Skeletal muscle tissue (tissue), 3 donors: ENCODE measurements at regions not wholly inside any gene's neighbourhood (a gene's known extent, or its start where the extent isn't known, plus 50 kb on each side); places are given as distances from the start of the nearest gene placed in this dataset.
"Not testable (repeated sequence)": the region's sequence is repeated elsewhere in the genome, so short reads cannot be mapped to it uniquely, and the experiment has no call there.

ENCODE experiments used
- H3K27ac ChIP-seq: one replicate; pipeline ENCODE4 v1.7.0; 2013; ENCODE audit warnings: mild to moderate bottlenecking, low read depth, low read length, inconsistent platforms
- H3K27me3 ChIP-seq, 3 donors: one replicate each; pipeline ENCODE4 v1.7.0; 2013; ENCODE audit warnings: low read length in 3 of 3; ENCODE audit not compliant: control insufficient read depth in 3 of 3, insufficient read depth in 3 of 3
- H3K36me3 ChIP-seq, 3 donors: one replicate each; pipeline ENCODE4 v1.7.0; 2013; ENCODE audit warnings: low read length in 3 of 3; ENCODE audit not compliant: control insufficient read depth in 3 of 3, insufficient read depth in 3 of 3
- H3K4me1 ChIP-seq, 3 donors: one replicate each; pipeline ENCODE4 v1.7.0; 2013; ENCODE audit warnings: low read length in 3 of 3, mild to moderate bottlenecking in 3 of 3; ENCODE audit not compliant: control insufficient read depth in 3 of 3, insufficient read depth in 3 of 3
- H3K4me3 ChIP-seq, 3 donors: one replicate each; pipeline ENCODE4 v1.7.0; 2013; ENCODE audit warnings: low read length in 3 of 3
- H3K9ac ChIP-seq, 3 donors: one replicate each; pipeline ENCODE4 v1.7.0; 2013; ENCODE audit warnings: low read length in 3 of 3, mild to moderate bottlenecking in 3 of 3, moderate library complexity in 2 of 3, low read depth in 1 of 3
- H3K9me3 ChIP-seq, 3 donors: one replicate each; pipeline ENCODE4 v1.7.0; 2013; ENCODE audit warnings: low read length in 3 of 3; ENCODE audit not compliant: control insufficient read depth in 3 of 3
- donor health status: Osteomylitis.

DNA sequence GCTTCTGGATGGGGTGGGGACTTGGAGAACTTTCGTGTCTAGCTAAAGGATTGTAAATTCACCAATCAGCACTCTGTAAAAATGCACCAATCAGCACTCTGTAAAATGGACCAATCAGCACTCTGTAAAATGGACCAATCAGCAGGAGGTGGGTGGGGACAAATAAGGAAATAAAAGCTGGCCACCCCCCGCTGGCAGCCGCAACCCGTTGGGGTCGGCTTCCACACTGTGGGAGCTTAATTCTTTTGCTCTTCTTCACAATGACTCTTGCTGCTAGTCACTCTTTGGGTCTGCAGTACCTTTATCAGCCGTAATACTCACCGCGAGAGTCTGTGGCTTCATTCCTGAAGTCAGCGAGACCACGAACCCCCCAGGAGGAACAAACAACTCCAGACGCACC lies 623.1 kb downstream of the DSC3 start:
- not testable (repeated sequence) for H3K36me3 ChIP-seq, H3K4me1 ChIP-seq, H3K4me3 ChIP-seq, H3K9me3 ChIP-seq, H3K27ac ChIP-seq, H3K27me3 ChIP-seq, H3K9ac ChIP-seq

DNA sequence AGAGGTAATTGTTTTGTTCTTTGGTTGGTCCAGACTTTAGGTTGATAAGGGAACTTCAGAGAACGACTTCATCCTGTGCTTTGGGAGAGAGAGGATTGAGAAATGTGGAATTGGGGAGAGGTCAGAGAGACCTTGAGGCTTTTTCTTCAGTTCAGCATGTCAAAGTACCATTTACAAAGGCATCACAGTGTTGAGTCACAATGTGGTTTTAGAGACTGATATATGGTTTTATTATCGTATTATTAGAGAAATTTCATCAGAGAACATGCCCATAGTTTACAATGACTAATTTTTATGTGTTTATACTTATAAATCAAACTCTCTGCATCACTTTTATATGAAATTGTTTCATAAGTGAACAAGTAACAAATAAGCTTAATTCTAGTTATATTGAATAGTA lies 626.6 kb downstream of the DSC3 start:
- H3K4me1 ChIP-seq = no peaks in the 10 kb centered on the region
- H3K36me3 ChIP-seq = no peaks in the 10 kb centered on the region
- no peak overlapping the region for H3K4me3 ChIP-seq
- H3K27me3 ChIP-seq = no peaks in the 10 kb centered on the region
- H3K9ac ChIP-seq = no peak overlapping the region
- no peak overlapping the region for H3K27ac ChIP-seq
- H3K9me3 ChIP-seq = no peaks in the 10 kb centered on the region

DNA sequence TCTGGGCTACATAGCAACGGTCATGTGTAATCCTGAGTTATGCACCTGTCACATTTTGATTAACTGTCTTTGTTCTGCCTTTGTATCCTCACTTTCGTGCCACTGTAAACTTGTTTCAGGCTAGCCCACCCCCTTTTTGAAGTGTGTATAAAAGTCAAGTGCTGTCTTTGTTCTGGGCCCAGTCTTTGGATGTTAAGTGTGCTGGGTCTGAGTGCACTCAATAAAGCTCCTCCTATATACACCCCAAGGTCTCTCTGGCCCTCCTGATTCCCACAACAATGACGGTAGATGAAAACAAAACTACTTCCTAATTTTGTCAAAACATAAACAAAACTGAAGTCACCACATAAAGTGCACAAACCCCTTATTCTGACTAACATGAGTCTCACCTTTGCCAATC lies 633.4 kb downstream of the DSC3 start:
- Histone ChIP-seq H3K36me3 (no peaks in the 10 kb centered on the region), H3K4me1 (no peaks in the 10 kb centered on the region), H3K27me3 (no peaks in the 10 kb centered on the region), H3K9ac (no peak overlapping the region), H3K9me3 (no peaks in the 10 kb centered on the region), H3K4me3 (no peak overlapping the region), H3K27ac (no peak overlapping the region)

DNA sequence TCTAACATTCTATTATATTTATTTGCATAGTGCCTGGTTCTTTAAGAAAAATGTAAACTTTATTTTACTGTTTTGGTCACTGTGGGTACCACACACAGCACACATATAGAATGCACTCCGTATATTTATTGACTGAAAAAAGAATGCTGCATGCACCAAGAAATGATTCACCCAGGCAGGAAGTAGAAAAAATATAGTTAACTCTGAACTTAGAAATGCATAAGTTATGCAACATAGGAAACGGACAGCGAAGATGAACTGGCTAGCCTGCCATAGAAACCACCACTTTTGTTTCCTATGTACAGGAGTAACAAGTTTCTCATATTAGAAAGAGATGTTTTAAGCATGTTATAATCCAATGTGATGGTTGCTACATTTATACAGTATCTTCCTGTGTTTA lies 635.8 kb downstream of the DSC3 start:
- Histone ChIP-seq H3K9ac (no peak overlapping the region), H3K4me1 (no peaks in the 10 kb centered on the region), H3K36me3 (no peaks in the 10 kb centered on the region), H3K4me3 (no peak overlapping the region), H3K9me3 (no peaks in the 10 kb centered on the region), H3K27me3 (no peaks in the 10 kb centered on the region), H3K27ac (no peak overlapping the region)

DNA sequence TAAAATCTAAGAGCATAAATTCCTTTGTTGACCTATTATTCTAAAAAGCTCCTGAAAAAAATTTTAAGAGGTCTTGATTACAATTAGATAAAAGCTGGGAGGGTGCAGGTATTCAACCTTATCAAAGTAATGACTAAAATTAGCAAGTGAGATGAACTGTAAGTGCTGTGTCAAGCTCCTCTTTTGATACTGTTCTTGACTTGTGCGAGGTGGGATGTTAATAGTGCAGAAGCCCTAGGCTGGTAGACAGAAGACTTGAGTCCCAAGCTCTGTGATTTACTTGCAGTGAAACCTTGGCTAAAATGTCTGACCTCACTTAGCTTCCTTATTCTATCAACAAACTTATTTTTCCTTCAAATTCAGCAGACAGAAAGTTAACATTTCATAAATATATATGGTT lies 637.5 kb downstream of the DSC3 start:
- no peaks in the 10 kb centered on the region for H3K27me3 ChIP-seq
- H3K36me3 ChIP-seq = no peaks in the 10 kb centered on the region
- H3K4me1 ChIP-seq = no peaks in the 10 kb centered on the region
- no peak overlapping the region for H3K4me3 ChIP-seq
- H3K9me3 ChIP-seq = no peaks in the 10 kb centered on the region
- H3K27ac ChIP-seq = no peak overlapping the region
- no peak overlapping the region for H3K9ac ChIP-seq

DNA sequence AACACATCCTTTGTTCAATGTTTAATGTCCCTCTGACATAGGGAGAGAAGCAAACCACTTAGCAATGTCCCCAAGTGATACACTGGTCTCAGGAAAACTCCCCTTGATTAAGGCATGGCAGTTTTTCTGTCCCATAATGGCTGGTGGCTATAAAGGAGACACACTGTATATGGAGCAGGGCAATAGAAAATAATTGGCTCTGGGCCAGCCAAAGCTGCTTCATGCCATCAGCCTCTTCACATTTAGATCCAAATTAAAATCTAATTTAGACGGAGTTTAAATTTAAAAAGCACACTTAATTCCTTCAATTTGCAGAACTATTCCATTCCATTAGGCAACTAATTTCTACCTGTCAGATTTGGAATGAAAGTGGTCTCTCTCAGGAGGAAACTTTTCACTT lies 638.1 kb downstream of the DSC3 start:
- Histone ChIP-seq H3K4me3 (no peak overlapping the region), H3K36me3 (no peaks in the 10 kb centered on the region), H3K4me1 (no peaks in the 10 kb centered on the region), H3K9me3 (no peaks in the 10 kb centered on the region), H3K9ac (no peak overlapping the region), H3K27me3 (no peaks in the 10 kb centered on the region), H3K27ac (no peak overlapping the region)

DNA sequence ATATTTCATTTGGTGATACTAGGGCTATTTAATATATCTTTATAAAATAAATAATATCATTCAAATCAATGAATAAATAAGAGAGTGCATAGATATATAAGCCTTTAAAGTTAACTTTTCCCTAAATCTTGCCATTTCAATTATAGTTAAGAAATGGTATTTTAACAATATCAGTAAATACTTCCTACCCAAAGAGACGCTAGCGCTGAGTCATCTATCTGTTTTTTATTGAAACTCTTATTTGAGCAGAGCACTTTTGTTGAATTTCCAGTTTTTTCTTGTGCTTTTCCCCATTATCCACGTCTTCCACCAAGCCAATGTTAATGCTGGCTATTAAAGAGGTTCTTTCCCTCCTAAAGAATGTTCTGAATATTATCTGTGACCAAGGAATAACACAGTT lies 639.3 kb downstream of the DSC3 start:
- no peak overlapping the region for H3K27ac ChIP-seq
- H3K4me3 ChIP-seq = no peak overlapping the region

DNA sequence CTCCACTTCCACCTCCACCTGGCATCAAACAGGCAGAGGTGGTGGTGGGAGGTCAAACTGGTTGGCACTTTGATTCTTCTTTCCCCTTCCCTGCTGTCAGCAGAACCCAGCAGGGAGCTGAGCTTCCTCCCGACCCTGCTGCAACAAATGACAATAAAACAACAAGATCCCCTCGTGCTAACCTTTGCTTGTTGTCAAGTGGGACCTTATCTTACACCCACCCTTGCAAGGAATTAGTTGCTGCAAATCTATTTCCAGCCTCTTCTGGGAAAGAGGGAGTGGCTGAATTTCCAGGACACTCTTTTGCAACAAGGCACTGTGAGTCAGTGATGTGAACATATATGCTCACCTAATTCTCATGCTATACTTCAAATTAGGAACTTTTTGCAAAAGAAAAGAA lies 655.1 kb downstream of the DSC3 start:
- Histone ChIP-seq H3K36me3 (no peaks in the 10 kb centered on the region), H3K27ac (no peak overlapping the region), H3K9ac (no peak overlapping the region), H3K9me3 (no peaks in the 10 kb centered on the region), H3K27me3 (no peaks in the 10 kb centered on the region), H3K4me3 (no peak overlapping the region), H3K4me1 (no peaks in the 10 kb centered on the region)

More for the DNA sequence above, 639.3 kb downstream of the DSC3 start:
- Histone ChIP-seq H3K9ac (no peak overlapping the region), H3K36me3 (no peaks in the 10 kb centered on the region), H3K9me3 (no peaks in the 10 kb centered on the region), H3K27me3 (no peaks in the 10 kb centered on the region), H3K4me1 (no peaks in the 10 kb centered on the region)

DNA sequence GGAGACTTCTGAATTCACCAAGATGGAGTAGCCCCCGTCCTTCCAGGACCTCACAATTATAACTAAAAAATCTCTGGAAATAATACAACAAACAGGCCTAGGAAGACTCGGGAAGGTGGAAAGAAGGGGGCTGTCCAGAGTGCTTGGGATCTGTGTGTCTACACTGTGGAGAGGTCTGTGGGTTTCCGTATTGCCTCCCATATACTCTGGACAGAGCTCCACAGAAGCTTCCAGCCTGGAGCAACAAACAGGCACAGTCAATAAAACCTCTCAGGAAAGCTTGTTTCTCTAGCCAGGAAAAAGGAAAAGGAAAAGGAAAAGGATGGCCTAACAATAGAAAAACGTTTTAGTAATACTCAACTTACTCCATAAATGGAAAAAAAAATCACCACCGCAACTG lies 655.9 kb downstream of the DSC3 start:
- Histone ChIP-seq H3K4me1 (no peaks in the 10 kb centered on the region), H3K27ac (no peak overlapping the region), H3K9ac (no peak overlapping the region), H3K9me3 (no peaks in the 10 kb centered on the region), H3K4me3 (no peak overlapping the region), H3K36me3 (no peaks in the 10 kb centered on the region), H3K27me3 (no peaks in the 10 kb centered on the region)

DNA sequence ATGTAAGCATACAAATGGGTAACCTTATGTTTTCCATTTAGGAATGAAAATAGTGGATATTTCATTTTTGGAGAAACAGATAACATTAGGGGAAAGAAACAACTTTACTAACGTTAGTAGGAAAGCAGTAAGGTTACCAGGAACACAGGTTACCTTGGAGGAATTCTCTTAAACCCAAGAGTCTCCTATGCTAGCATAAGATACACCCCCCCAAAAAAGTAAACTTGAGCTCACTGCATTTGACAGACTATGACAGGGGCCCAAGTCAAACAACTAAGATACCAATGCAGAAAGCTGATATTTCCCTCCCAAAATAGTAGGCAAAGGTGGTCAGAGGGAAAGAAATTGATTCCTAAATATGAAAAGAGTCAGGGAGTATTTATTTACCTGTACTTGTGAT lies 656.9 kb downstream of the DSC3 start:
- Histone ChIP-seq H3K9me3 (no peaks in the 10 kb centered on the region), H3K4me1 (no peaks in the 10 kb centered on the region), H3K36me3 (no peaks in the 10 kb centered on the region), H3K9ac (no peak overlapping the region), H3K4me3 (no peak overlapping the region), H3K27ac (no peak overlapping the region), H3K27me3 (no peaks in the 10 kb centered on the region)

DNA sequence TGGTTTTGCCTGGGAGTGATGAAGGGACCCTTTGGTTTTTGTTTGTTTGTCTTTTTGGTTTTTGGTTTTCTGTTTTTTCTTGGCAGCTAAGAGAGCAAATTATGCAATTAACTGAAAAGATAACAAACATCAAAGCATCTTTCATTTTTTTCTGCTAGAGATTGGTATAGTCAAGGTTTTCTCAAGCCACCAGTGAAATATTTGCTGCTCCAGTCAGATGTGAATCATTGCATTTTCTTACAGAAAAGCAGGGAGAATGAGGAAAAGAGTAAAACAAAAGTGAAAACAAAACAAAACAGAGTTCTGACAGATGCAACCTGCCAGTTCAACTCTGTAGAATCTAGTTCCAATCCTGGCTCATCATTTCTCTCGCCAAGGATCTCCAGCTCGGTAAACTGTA lies 660.7 kb downstream of the DSC3 start:
- no peak overlapping the region for H3K4me3 ChIP-seq
- no peaks in the 10 kb centered on the region for H3K36me3 ChIP-seq
- no peaks in the 10 kb centered on the region for H3K27me3 ChIP-seq
- no peak overlapping the region for H3K27ac ChIP-seq
- H3K9me3 ChIP-seq = no peaks in the 10 kb centered on the region
- H3K4me1 ChIP-seq = no peaks in the 10 kb centered on the region
- H3K9ac ChIP-seq = no peak overlapping the region
